ENCODE measurements at regions not wholly inside any gene's neighbourhood (a gene's known extent, or its start where the extent isn't known, plus 50 kb on each side); places are given as distances from the start of the nearest gene placed in this dataset.

- H3K9me3 ChIP-seq = no peaks in the 10 kb centered on the region
- H3K36me3 ChIP-seq = no peaks in the 10 kb centered on the region
- TF ChIP-seq, protein P1, sequence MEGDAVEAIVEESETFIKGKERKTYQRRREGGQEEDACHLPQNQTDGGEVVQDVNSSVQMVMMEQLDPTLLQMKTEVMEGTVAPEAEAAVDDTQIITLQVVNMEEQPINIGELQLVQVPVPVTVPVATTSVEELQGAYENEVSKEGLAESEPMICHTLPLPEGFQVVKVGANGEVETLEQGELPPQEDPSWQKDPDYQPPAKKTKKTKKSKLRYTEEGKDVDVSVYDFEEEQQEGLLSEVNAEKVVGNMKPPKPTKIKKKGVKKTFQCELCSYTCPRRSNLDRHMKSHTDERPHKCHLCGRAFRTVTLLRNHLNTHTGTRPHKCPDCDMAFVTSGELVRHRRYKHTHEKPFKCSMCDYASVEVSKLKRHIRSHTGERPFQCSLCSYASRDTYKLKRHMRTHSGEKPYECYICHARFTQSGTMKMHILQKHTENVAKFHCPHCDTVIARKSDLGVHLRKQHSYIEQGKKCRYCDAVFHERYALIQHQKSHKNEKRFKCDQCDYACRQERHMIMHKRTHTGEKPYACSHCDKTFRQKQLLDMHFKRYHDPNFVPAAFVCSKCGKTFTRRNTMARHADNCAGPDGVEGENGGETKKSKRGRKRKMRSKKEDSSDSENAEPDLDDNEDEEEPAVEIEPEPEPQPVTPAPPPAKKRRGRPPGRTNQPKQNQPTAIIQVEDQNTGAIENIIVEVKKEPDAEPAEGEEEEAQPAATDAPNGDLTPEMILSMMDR (IDR thresholded peaks at IDR 0.05) = no peak
- no peak for TF ChIP-seq POLR2A (IDR thresholded peaks at IDR 0.05)
- H3K4me1 ChIP-seq = no peaks in the 10 kb centered on the region
- H3K27me3 ChIP-seq = no peaks in the 10 kb centered on the region
- H3K4me3 ChIP-seq = no peak overlapping the region
- H3K27ac ChIP-seq = no peak overlapping the region
- DNase-seq = no peak
Observed at GRCh38 chr5:109614301-109614700, 75.4 kb upstream of the MAN2A1 start.

GRCh38 chr5:109612278-109612905 lies 77.3 kb upstream of the MAN2A1 start:
- Histone ChIP-seq H3K4me3 (no peak overlapping the region), H3K27me3 (no peaks in the 10 kb centered on the region), H3K36me3 (no peaks in the 10 kb centered on the region), H3K9me3 (no peaks in the 10 kb centered on the region), H3K4me1 (no peaks in the 10 kb centered on the region), H3K27ac (no peak overlapping the region)
- TF ChIP-seq POLR2A (IDR thresholded peaks at IDR 0.05) = no peak
- TF ChIP-seq, protein P1 (IDR thresholded peaks at IDR 0.05) = no peak
- no peak for DNase-seq

DNA sequence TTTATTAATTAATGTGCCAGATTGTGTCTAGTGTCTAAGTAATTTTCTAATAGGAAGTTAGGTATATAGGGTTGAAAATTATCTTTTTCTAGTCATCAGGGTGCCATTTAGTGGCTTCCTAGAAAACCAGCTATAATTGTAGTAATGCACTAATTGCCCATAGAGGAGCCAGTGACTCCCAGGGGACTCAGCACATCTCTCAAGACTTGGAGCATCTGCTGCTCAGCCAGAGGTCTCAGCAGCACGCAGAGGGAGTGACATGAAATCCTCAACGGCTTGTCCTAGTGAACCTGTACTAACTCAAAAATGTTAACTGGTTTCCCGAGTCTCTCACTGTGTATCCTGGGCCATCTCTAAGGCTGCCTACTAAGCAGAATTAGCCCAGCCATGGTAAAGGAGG lies 78.2 kb upstream of the MAN2A1 start:
- H3K36me3 ChIP-seq = no peaks in the 10 kb centered on the region
- no peak for DNase-seq
- H3K27ac ChIP-seq = no peak overlapping the region
- no peaks in the 10 kb centered on the region for H3K4me1 ChIP-seq
- H3K4me3 ChIP-seq = no peak overlapping the region
- no peaks in the 10 kb centered on the region for H3K9me3 ChIP-seq
- TF ChIP-seq POLR2A (IDR thresholded peaks at IDR 0.05) = no peak
- TF ChIP-seq, protein P1 (IDR thresholded peaks at IDR 0.05) = no peak
- no peaks in the 10 kb centered on the region for H3K27me3 ChIP-seq

GRCh38 chr5:109611061-109611460 lies 78.7 kb upstream of the MAN2A1 start:
- H3K27me3 ChIP-seq = no peaks in the 10 kb centered on the region
- no peak overlapping the region for H3K27ac ChIP-seq
- TF ChIP-seq, protein P1 (IDR thresholded peaks at IDR 0.05) = no peak
- no peak for TF ChIP-seq POLR2A (IDR thresholded peaks at IDR 0.05)

GRCh38 chr5:109610581-109610980 lies 79.1 kb upstream of the MAN2A1 start:
- Histone ChIP-seq H3K27me3 (no peaks in the 10 kb centered on the region), H3K27ac (no peak overlapping the region), H3K4me3 (no peak overlapping the region), H3K36me3 (no peaks in the 10 kb centered on the region), H3K9me3 (no peaks in the 10 kb centered on the region), H3K4me1 (no peaks in the 10 kb centered on the region)
- no peak for DNase-seq
- no peak for TF ChIP-seq POLR2A (IDR thresholded peaks at IDR 0.05)
- TF ChIP-seq, protein P1 (IDR thresholded peaks at IDR 0.05) = no peak

More at GRCh38 chr5:109611061-109611460, 78.7 kb upstream of the MAN2A1 start:
- H3K36me3 ChIP-seq = no peaks in the 10 kb centered on the region
- H3K4me1 ChIP-seq = no peaks in the 10 kb centered on the region
- no peaks in the 10 kb centered on the region for H3K9me3 ChIP-seq
- no peak overlapping the region for H3K4me3 ChIP-seq
- no peak for DNase-seq

Data from Peyer's patch (tissue), 4 donors.